Loucy (cell line): ENCODE measurements at regions not wholly inside any gene's neighbourhood (a gene's known extent, or its start where the extent isn't known, plus 50 kb on each side); places are given as distances from the start of the nearest gene placed in this dataset.

Source experiments
- H2AFZ ChIP-seq: fragments of 200-600 bp; sonication (generic); 2 replicates; pipeline ENCODE4 v1.6.0; 2016; ENCODE audit warnings: antibody characterized with exemption, mild to moderate bottlenecking, low read length, moderate library complexity
- H3F3A ChIP-seq: fragments of 200-600 bp; 2 replicates; pipeline ENCODE4 v1.6.0; 2016; ENCODE audit warnings: antibody characterized with exemption, low read depth, mild to moderate bottlenecking
- H3K27me3 ChIP-seq: fragments of 200-600 bp; sonication (generic); 2 replicates; pipeline ENCODE4 v1.6.1; 2014; ENCODE audit warnings: low read length, mild to moderate bottlenecking; ENCODE audit not compliant: insufficient read depth, poor library complexity, severe bottlenecking
- H3K36me3 ChIP-seq: fragments of 200-600 bp; sonication (generic); 2 replicates; pipeline ENCODE4 v1.6.1; 2016; ENCODE audit warnings: low read length; ENCODE audit not compliant: insufficient read depth
- H3K4me1 ChIP-seq: fragments of 200-600 bp; sonication (generic); 2 replicates; pipeline ENCODE4 v1.5.1; 2014; ENCODE audit warnings: low read length, mild to moderate bottlenecking; ENCODE audit not compliant: insufficient read depth, poor library complexity, severe bottlenecking
- H3K4me2 ChIP-seq: fragments of 200-600 bp; sonication (generic); 2 replicates; pipeline ENCODE4 v1.6.0; 2014; ENCODE audit warnings: antibody characterized with exemption, low read length, low read depth, mild to moderate bottlenecking; ENCODE audit not compliant: poor library complexity, severe bottlenecking
- H3K4me3 ChIP-seq: fragments of 200-600 bp; sonication (generic); 2 replicates; pipeline ENCODE4 v1.5.1; 2014; ENCODE audit warnings: low read length, mild to moderate bottlenecking, mixed read lengths; ENCODE audit not compliant: poor library complexity, severe bottlenecking
- H3K79me2 ChIP-seq: fragments of 200-600 bp; sonication (generic); 2 replicates; pipeline ENCODE4 v1.6.1; 2014; ENCODE audit warnings: low read length; ENCODE audit not compliant: insufficient read depth
- H3K9ac ChIP-seq: fragments of 200-600 bp; sonication (generic); 2 replicates; pipeline ENCODE4 v1.6.0; 2014; ENCODE audit warnings: mild to moderate bottlenecking, low read depth, low read length, moderate library complexity; ENCODE audit not compliant: poor library complexity, severe bottlenecking
- H3K9me2 ChIP-seq: fragments of 200-600 bp; sonication (generic); replicated peaks from 2 replicates; pipeline ENCODE4 v1.6.1; 2016; ENCODE audit warnings: low read depth, low read length, mixed read lengths
- H3K9me3 ChIP-seq: fragments of 200-600 bp; sonication (generic); 2 replicates; pipeline ENCODE4 v1.6.1; 2014; ENCODE audit warnings: mild to moderate bottlenecking, antibody characterized with exemption, low read length, low read depth; ENCODE audit not compliant: insufficient read depth
- H4K20me1 ChIP-seq: fragments of 200-600 bp; sonication (generic); 2 replicates; pipeline ENCODE4 v1.6.0; 2014; ENCODE audit warnings: antibody characterized with exemption, low read length, mild to moderate bottlenecking; ENCODE audit not compliant: insufficient read depth, poor library complexity, severe bottlenecking
- EZH2phosphoT487 ChIP-seq: fragments of 200-600 bp; IDR thresholded peaks from 2 replicates; pipeline ENCODE4 v1.6.1; 2018; ENCODE audit warnings: antibody characterized with exemption, mild to moderate bottlenecking, moderate library complexity, borderline replicate concordance
- TF ChIP-seq, protein P1 (sequence below): fragments of 200-600 bp; sonication (generic); conservative IDR thresholded peaks from 2 replicates; pipeline ENCODE4 v1.5.1; 2014; ENCODE audit warnings: mild to moderate bottlenecking, antibody characterized with exemption, low read length

DNA sequence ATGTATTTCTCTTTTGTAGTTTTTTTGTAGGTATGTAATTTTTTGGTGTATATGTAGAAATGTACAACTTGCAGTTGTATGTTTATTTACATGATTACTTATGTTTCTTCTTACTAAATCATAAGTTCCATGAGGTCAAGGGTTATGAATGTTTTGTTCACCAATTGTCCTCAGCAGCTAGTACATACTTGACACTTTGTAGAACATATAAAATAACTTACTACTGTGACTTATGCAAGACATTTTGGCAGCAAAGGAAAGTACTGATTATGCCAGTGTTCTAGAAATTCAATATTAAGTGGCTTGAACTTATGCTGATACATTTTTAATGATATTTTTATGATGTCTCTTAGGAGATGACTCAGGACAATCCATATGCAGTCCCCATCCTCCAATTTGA is 209.6 kb downstream of the DKK1 start:
- Histone ChIP-seq H3K9ac (no peak overlapping the region), H2AFZ (no peak overlapping the region), H3K9me2 (no peaks in the 10 kb centered on the region), H3K9me3 (no peaks in the 10 kb centered on the region), H3K4me2 (no peak overlapping the region), H3F3A (no peaks in the 10 kb centered on the region), H3K4me3 (no peak overlapping the region), H4K20me1 (no peaks in the 10 kb centered on the region), H3K36me3 (no peaks in the 10 kb centered on the region), H3K27me3 (no peaks in the 10 kb centered on the region), H3K4me1 (no peaks in the 10 kb centered on the region), H3K79me2 (no peaks in the 10 kb centered on the region)
- TF ChIP-seq, protein P1, sequence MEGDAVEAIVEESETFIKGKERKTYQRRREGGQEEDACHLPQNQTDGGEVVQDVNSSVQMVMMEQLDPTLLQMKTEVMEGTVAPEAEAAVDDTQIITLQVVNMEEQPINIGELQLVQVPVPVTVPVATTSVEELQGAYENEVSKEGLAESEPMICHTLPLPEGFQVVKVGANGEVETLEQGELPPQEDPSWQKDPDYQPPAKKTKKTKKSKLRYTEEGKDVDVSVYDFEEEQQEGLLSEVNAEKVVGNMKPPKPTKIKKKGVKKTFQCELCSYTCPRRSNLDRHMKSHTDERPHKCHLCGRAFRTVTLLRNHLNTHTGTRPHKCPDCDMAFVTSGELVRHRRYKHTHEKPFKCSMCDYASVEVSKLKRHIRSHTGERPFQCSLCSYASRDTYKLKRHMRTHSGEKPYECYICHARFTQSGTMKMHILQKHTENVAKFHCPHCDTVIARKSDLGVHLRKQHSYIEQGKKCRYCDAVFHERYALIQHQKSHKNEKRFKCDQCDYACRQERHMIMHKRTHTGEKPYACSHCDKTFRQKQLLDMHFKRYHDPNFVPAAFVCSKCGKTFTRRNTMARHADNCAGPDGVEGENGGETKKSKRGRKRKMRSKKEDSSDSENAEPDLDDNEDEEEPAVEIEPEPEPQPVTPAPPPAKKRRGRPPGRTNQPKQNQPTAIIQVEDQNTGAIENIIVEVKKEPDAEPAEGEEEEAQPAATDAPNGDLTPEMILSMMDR: no peak
- no peak for TF ChIP-seq EZH2phosphoT487

DNA sequence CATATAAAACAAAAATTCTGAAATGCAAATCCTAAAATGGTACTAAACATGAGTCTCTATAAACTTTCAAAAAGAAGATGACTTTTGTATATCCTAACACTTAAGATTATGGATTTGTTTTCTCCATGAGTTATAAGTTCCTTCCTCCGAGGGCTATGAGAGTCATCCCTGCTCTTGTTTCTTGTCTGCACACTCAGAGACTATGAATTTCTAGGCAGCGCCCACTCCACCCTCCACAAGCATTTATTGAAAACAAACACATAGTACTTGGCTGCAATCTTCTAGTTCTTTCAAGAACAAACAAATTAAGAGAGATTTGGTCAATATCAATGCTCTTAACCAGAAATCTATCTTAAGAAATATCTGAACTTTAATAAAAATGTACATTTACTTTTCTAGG is 211.7 kb downstream of the DKK1 start:
- H3K4me1 ChIP-seq: no peaks in the 10 kb centered on the region
- no peaks in the 10 kb centered on the region for H3K9me3 ChIP-seq
- no peak overlapping the region for H3K9ac ChIP-seq
- TF ChIP-seq, protein P1: no peak
- no peak for TF ChIP-seq EZH2phosphoT487
- H4K20me1 ChIP-seq: no peaks in the 10 kb centered on the region
- no peaks in the 10 kb centered on the region for H3K79me2 ChIP-seq
- H3K36me3 ChIP-seq: no peaks in the 10 kb centered on the region
- no peak overlapping the region for H2AFZ ChIP-seq
- no peaks in the 10 kb centered on the region for H3K9me2 ChIP-seq
- no peaks in the 10 kb centered on the region for H3K27me3 ChIP-seq
- H3K4me3 ChIP-seq: no peak overlapping the region
- H3K4me2 ChIP-seq: no peak overlapping the region
- no peaks in the 10 kb centered on the region for H3F3A ChIP-seq

GRCh38 chr10:52526251-52526823 is 212.3 kb downstream of the DKK1 start:
- Histone ChIP-seq H3F3A (no peaks in the 10 kb centered on the region), H3K9me3 (no peaks in the 10 kb centered on the region), H3K9me2 (no peaks in the 10 kb centered on the region), H3K9ac (no peak overlapping the region), H3K36me3 (no peaks in the 10 kb centered on the region), H3K4me1 (no peaks in the 10 kb centered on the region), H3K27me3 (no peaks in the 10 kb centered on the region), H4K20me1 (no peaks in the 10 kb centered on the region), H3K4me3 (no peak overlapping the region), H2AFZ (no peak overlapping the region), H3K4me2 (no peak overlapping the region), H3K79me2 (no peaks in the 10 kb centered on the region)
- TF ChIP-seq EZH2phosphoT487: no peak
- TF ChIP-seq, protein P1: no peak
